Fibroblast of the conjunctiva (primary cell): ENCODE measurements at regions not wholly inside any gene's neighbourhood (a gene's known extent, or its start where the extent isn't known, plus 50 kb on each side); places are given as distances from the start of the nearest gene placed in this dataset.
"Not testable (repeated sequence)": the region's sequence is repeated elsewhere in the genome, so short reads cannot be mapped to it uniquely, and the experiment has no call there.

Experiments used
- DNase-seq: peaks from one replicate; pipeline ENCODE4 v3.0.0-alpha.2; 2010; ENCODE audit warnings: low read depth

DNA sequence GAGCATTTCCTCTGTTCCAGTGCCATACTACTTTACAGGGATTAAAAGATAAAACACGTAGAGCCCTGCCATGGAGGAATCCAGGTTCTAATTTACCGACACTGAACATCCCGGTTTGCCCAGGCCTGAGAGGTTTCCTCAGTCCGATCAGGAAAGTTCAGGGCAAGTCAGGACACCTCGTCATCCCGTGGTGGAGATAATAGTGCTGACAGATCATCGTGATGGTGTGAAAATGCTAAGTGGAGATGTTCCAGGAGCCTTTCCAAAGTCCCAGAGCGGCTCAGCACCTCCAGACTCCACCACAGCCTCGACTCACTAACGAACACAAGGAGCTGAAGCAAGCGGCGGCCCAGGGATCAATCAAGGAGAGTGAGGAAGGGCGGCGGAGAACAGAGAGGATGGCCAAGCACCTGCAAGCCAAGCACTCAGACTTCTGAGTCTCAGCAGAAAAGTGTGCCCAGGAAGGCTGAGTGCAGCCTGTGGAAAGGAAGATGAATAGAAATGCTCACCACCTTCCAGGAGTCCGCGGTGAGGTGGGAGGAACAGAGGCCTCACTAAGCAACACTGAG lies 103.7 kb upstream of the VWC2 start:
- DNase-seq = no peak

DNA sequence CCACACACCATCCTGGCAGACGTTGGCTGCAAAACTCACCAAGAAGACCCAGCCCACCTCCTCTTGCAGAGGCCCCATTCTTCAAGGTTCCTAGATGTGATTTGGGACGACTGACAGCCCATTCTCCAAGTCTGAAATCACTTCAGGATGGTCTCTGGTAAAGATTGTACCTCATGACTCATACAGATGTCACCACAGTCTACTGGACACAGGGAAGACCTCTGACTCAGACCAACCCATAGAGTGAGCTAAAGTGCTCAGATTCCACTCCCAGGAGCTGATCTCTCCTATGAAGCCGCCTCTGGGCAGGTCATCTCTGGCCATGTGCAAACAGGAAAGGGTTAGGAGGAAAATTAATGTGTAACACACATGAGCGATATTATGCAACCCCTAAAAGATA lies 102.4 kb upstream of the VWC2 start:
- no peak for DNase-seq

GRCh38 chr7:49692516-49692915 lies 80.9 kb upstream of the VWC2 start:
- no peak for DNase-seq

DNA sequence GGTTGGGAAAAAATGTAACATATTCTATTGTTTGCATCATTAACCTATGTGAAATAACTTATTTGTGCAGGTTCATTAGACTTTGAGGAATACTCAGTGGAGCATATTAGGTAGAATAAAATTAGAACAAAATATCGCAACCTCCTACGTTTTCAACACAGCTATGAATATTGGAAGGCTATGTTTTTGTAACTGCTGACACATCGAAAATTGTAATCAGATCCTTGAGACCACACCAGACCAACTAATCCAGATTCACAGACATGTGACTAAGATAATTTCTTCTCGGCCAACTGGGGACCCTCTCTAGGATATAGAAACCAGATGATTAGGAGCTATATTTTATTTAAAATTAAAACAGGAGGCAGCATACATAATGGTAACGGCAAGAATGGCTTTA lies 77.5 kb upstream of the VWC2 start:
- no peak for DNase-seq

DNA sequence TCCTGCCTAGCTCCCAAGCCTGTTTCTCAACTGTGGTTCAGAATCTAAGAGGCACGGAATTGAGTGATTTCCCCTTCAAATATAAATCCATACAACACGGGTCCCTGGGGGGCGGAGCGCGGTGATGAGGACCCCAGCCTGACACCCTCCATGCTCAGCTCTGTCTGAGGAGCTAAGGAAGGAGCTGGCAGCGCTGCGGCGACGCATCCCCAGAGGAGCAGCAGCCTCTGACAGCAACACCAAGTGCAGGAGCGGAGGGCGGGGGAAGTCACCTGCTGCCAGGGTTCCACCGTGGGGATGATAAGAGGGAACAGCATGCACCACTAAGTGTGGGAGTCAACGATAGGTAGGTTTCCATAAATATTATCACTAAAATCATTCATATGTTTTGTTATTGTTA lies 72.6 kb upstream of the VWC2 start:
- no peak for DNase-seq

DNA sequence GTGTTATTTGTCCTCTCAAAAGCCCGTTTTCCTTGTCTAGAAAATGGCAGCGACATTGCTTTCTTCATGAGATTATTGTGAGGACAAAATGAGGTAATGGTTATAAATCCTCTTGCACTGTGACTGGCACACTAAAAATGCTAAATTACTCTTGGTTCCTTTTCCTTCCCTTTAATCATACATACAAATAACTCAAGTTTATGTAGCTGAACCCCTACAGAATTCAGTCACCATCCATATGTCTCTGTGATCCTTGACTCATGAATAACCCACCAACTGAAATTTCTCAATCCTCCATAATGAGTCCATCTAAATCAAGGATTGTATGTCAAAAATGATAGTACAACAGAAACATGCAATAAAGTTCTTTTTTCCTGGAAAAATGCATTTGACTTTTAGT lies 71.3 kb upstream of the VWC2 start:
- DNase-seq = no peak

DNA sequence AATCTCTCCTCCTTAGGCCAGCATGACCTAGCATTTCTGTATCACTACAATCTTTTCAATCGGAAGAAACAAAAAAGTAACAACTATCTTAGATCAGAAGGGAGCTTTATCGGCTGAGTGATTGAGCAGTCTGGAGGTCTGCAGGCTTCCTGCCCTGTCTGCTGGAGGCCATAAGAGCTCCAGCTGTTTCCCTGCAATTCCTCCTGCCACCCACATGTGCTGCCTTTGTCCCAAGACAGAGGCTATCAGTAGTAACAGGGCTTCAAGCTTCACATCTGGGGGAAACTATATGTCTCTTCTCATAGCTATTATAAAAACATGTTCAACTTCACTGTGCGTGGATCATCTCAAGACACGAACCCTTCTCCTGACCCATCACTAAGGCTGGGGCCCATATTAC lies 70.1 kb upstream of the VWC2 start:
- DNase-seq = no peak

- no peak for DNase-seq
These were observed 69.6 kb upstream of the VWC2 start for GRCh38 chr7:49703881-49704280.

DNA sequence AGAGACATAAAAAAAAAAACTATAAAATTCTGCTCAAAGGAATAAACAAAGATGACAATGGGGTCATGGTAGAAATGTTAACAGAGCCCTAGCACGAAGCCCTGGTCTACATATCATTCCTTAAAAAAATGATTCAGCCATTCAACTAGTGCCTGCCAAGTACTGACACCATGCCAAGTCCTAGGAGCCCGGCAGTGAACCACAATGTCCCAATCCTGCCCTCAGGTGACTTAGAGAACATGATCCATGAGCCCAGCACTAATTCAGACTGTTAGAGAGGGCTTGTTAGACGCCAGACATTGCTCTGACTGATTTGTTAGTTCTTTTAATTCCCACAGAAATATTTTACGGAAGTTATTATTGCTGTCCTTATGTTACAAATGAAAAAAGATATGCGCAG lies 67.3 kb upstream of the VWC2 start:
- DNase-seq = no peak

- no peak for DNase-seq
These were observed 65.5 kb upstream of the VWC2 start for GRCh38 chr7:49707891-49708290.

DNA sequence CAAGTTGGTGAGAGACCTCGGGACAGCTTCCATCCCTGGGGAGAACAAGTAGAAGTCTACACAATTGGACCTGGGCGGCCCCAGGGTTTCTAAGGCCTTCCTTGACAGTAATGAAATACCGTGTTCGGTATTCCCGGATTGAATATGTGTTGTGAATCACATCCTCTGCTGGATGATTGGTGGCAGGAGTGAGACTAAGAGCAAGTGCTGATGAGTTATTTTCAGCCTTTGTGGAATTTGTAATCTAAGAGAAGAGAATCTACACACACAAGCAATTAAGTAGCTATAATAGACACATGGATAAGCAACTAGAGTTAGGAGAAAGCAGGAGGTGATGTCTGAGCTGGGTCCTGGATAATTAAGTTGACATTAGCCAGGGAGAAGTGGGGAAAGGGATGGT lies 64.8 kb upstream of the VWC2 start:
- no peak for DNase-seq

- not testable (repeated sequence) for DNase-seq
These were observed 62.2 kb upstream of the VWC2 start for GRCh38 chr7:49711072-49711723.

GRCh38 chr7:49714182-49714581 lies 59.3 kb upstream of the VWC2 start:
- DNase-seq = no peak

- no peak for DNase-seq
These were observed 58.0 kb upstream of the VWC2 start for GRCh38 chr7:49715486-49715885.

DNA sequence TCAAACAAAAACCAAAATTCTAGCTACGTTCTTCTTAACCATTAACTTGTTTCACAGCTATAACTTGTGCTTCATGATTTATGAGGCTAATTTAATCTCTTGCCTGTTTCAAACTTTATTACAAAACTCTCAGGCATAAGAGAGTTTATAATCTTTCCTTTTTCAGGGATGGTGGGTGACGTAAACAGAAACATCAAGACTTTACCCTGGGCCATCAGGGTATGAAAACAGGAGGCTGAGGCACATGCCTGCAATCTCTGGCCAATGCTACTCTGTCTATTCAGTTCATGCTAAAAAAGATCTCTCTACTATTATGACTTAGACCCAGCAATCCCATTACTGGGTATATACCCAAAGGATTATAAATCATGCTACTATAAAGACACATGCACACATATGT lies 55.9 kb upstream of the VWC2 start:
- no peak for DNase-seq

DNA sequence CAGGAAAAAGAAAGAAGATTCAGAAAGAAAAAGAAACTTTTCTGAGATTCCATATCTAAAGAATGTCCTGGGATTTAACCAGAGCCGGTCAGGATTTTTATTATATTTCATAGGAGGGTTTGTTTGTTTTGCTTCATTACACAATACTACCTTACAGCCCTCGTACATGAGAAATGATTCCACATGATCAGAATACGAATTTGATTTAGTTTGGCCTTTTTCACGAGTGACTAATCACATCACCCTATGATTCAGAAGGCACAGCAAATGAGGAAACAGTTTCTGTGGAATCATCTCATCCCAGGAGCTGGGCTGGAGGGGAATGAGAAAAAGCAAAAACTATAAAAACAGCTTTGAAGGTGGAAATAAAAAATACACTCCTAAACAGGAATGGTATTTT lies 54.7 kb upstream of the VWC2 start:
- no peak for DNase-seq

DNA sequence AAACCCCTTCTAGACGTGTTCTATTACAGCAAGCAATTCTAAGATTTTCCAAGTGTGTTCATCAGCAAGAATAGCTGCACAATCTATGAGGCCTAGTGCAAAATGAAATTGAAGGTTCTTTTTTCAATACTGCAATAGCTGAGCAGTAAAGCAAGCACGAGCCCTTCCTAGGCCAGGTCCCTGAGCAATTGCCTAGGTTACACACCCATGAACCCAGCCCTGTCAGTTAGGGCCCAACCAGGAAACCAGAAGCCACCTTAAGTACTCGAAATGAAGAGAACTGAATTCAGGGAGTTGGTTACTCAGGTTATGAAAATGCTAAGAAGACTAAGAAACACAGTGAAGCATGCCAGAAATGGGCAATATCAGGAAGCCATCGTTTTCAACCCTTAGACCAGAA lies 52.0 kb upstream of the VWC2 start:
- DNase-seq = no peak
